ENCODE measurements at regions not wholly inside any gene's neighbourhood (a gene's known extent, or its start where the extent isn't known, plus 50 kb on each side); places are given as distances from the start of the nearest gene placed in this dataset.

GRCh38 chr15:95129574-95129973 lies 898.2 kb downstream of the MCTP2 start:
- POLR2A ChIA-PET = no interaction called here
- H3K4me3 Mint-ChIP-seq = no peak overlapping the region
- TF ChIP-seq MAX (CRISPR knock-in tag; IDR thresholded peaks at IDR 0.05) (no peak), ATF3 (CRISPR knock-in tag; conservative IDR thresholded peaks at IDR 0.05) (no peak), FOXJ3 (CRISPR knock-in tag; IDR thresholded peaks at IDR 0.05; ENCODE audit: borderline replicate concordance) (no peak), NFYB (CRISPR knock-in tag; conservative IDR thresholded peaks at IDR 0.05; ENCODE audit: low read depth) (no peak), ZNF219 (CRISPR knock-in tag; IDR thresholded peaks at IDR 0.05; ENCODE audit: borderline replicate concordance) (no peak), SP1 (CRISPR knock-in tag; conservative IDR thresholded peaks at IDR 0.05) (no peak)
- CTCF ChIA-PET = no interaction called here
- H3K4me1 Mint-ChIP-seq = peaks cover 18% of the 10 kb centered on the region
- H3K9me3 Mint-ChIP-seq = no peaks in the 10 kb centered on the region
- DNase-seq (ENCODE audit: low spot score) = no peak
- no peaks in the 10 kb centered on the region for H3K36me3 Mint-ChIP-seq
- no peaks in the 10 kb centered on the region for H3K27me3 Mint-ChIP-seq (ENCODE audit: low read depth)
- H3K27ac Mint-ChIP-seq = no peak overlapping the region
- no peak for ATAC-seq

- H3K4me1 Mint-ChIP-seq = peaks cover 18% of the 10 kb centered on the region
- POLR2A ChIA-PET = no interaction called here
- no peaks in the 10 kb centered on the region for H3K9me3 Mint-ChIP-seq
- no peaks in the 10 kb centered on the region for H3K36me3 Mint-ChIP-seq
- H3K4me3 Mint-ChIP-seq = no peak overlapping the region
- CTCF ChIA-PET = no interaction called here
- ATAC-seq (no peak), DNase-seq (ENCODE audit: low spot score) (no peak)
- H3K27ac Mint-ChIP-seq = no peak overlapping the region
- TF ChIP-seq ZNF416 (CRISPR knock-in tag; IDR thresholded peaks at IDR 0.05) = no peak
- H3K27me3 Mint-ChIP-seq (ENCODE audit: low read depth) = no peaks in the 10 kb centered on the region
These were observed 899.8 kb downstream of the MCTP2 start for GRCh38 chr15:95131131-95131556.

- no peaks in the 10 kb centered on the region for H3K27me3 Mint-ChIP-seq (ENCODE audit: low read depth)
- H3K9me3 Mint-ChIP-seq = no peaks in the 10 kb centered on the region; the same call in 1 of the 2 replicates
- POLR2A ChIA-PET = no interaction called here
- TF ChIP-seq FOXP4 (CRISPR knock-in tag; IDR thresholded peaks at IDR 0.05) (no peak), TP53 (CRISPR knock-in tag; IDR thresholded peaks at IDR 0.05) (no peak), CREB1 (CRISPR knock-in tag; IDR thresholded peaks at IDR 0.05) (no peak), SOX15 (CRISPR knock-in tag; IDR thresholded peaks at IDR 0.05) (no peak), ZSCAN18 (CRISPR knock-in tag; IDR thresholded peaks at IDR 0.05) (no peak), ATF1 (CRISPR knock-in tag; IDR thresholded peaks at IDR 0.05) (no peak)
- ATAC-seq (no peak), DNase-seq (ENCODE audit: low spot score) (no peak)
- H3K36me3 Mint-ChIP-seq = no peaks in the 10 kb centered on the region
- peaks cover 15% of the 10 kb centered on the region for H3K4me1 Mint-ChIP-seq
- H3K27ac Mint-ChIP-seq = no peak overlapping the region
- no peak overlapping the region for H3K4me3 Mint-ChIP-seq
- CTCF ChIA-PET = no interaction called here
These were observed 901.4 kb downstream of the MCTP2 start for GRCh38 chr15:95132774-95133173.

- TF ChIP-seq FOXK1 (CRISPR knock-in tag; IDR thresholded peaks at IDR 0.05) = no peak
- TF ChIP-seq ZNF512 (CRISPR knock-in tag; IDR thresholded peaks at IDR 0.05; ENCODE audit: borderline replicate concordance) = no peak
- TF ChIP-seq OVOL2 (CRISPR knock-in tag; IDR thresholded peaks at IDR 0.05; ENCODE audit: borderline replicate concordance) = no peak
- no peak for TF ChIP-seq PRRX2 (CRISPR knock-in tag; IDR thresholded peaks at IDR 0.05)
- TF ChIP-seq GABPB1 (CRISPR knock-in tag; IDR thresholded peaks at IDR 0.05) = no peak
- Mint-ChIP-seq H3K27me3 (ENCODE audit: low read depth) (no peaks in the 10 kb centered on the region), H3K9me3 (no peaks in the 10 kb centered on the region; the same call in 1 of the 2 replicates), H3K4me3 (no peak overlapping the region), H3K4me1 (peaks cover 15% of the 10 kb centered on the region), H3K27ac (no peak overlapping the region), H3K36me3 (no peaks in the 10 kb centered on the region)
- no peak for DNase-seq (ENCODE audit: low spot score)
- CTCF ChIA-PET = no interaction called here
- ATAC-seq = no peak
- POLR2A ChIA-PET = no interaction called here
These were observed 903.2 kb downstream of the MCTP2 start for GRCh38 chr15:95134431-95135110.
